PFSK-1 (cell line): ENCODE measurements at regions not wholly inside any gene's neighbourhood (a gene's known extent, or its start where the extent isn't known, plus 50 kb on each side); places are given as distances from the start of the nearest gene placed in this dataset.

Experiments used
- FOXP2 ChIP-seq: optimal IDR thresholded peaks from 2 replicates; pipeline ENCODE3; 2011; ENCODE audit warnings: borderline replicate concordance, control low read depth, inconsistent platforms; ENCODE audit not compliant: insufficient read depth; ENCODE audit errors: extremely low read length, extremely low read depth
- POLR2AphosphoS5 ChIP-seq: IDR thresholded peaks from 2 replicates; pipeline ENCODE4 v1.6.1; 2012; ENCODE audit warnings: low read depth, mild to moderate bottlenecking, control low read depth, low read length, moderate library complexity
- SIN3A ChIP-seq: IDR thresholded peaks from 2 replicates; pipeline ENCODE4 v1.6.1; 2012; ENCODE audit warnings: mild to moderate bottlenecking, low read length, moderate library complexity, borderline replicate concordance; ENCODE audit not compliant: insufficient read depth
- TAF1 ChIP-seq: IDR thresholded peaks from 2 replicates; pipeline ENCODE4 v1.6.1; 2012; ENCODE audit warnings: low read length, control low read depth, borderline replicate concordance; ENCODE audit not compliant: insufficient read depth
- TF ChIP-seq, protein P1 (sequence below), 2 experiments: IDR thresholded peaks; 2 replicates each; pipeline versions ENCODE4 v1.6.1 to v1.8.0; 2011 to 2012; ENCODE audit warnings: low read depth in 2 of 2, low read length in 2 of 2, control low read depth in 1 of 2, inconsistent platforms in 1 of 2, mild to moderate bottlenecking in 1 of 2, moderate library complexity in 1 of 2; ENCODE audit not compliant: insufficient read depth in 1 of 2

DNA sequence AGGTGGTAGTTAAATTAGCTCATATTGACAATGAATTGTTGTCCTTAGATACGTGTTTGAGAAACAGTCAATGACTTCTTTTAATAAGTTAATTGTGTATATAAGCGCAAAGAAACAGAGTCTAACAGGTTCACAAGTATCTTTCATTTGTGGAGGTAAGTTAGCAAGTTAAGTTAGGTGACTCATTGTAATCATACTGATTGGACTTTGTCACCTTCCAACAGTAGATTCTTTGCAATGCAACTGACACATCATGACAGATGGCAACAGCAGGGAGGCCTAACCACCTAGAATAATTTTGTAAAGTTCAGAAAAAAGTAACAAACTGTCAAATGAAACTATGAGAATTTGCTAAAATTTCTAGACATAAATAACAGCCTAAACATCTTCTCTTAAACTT, 207.6 kb upstream of the PITX2 start:
- TF ChIP-seq TAF1 (no peak), FOXP2 (no peak), POLR2AphosphoS5 (no peak), SIN3A (no peak)
- TF ChIP-seq, protein P1, sequence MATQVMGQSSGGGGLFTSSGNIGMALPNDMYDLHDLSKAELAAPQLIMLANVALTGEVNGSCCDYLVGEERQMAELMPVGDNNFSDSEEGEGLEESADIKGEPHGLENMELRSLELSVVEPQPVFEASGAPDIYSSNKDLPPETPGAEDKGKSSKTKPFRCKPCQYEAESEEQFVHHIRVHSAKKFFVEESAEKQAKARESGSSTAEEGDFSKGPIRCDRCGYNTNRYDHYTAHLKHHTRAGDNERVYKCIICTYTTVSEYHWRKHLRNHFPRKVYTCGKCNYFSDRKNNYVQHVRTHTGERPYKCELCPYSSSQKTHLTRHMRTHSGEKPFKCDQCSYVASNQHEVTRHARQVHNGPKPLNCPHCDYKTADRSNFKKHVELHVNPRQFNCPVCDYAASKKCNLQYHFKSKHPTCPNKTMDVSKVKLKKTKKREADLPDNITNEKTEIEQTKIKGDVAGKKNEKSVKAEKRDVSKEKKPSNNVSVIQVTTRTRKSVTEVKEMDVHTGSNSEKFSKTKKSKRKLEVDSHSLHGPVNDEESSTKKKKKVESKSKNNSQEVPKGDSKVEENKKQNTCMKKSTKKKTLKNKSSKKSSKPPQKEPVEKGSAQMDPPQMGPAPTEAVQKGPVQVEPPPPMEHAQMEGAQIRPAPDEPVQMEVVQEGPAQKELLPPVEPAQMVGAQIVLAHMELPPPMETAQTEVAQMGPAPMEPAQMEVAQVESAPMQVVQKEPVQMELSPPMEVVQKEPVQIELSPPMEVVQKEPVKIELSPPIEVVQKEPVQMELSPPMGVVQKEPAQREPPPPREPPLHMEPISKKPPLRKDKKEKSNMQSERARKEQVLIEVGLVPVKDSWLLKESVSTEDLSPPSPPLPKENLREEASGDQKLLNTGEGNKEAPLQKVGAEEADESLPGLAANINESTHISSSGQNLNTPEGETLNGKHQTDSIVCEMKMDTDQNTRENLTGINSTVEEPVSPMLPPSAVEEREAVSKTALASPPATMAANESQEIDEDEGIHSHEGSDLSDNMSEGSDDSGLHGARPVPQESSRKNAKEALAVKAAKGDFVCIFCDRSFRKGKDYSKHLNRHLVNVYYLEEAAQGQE (IDR thresholded peaks at IDR 0.05; ENCODE audit: insufficient read depth in 1 of 2, low read depth in 2 of 2, low read length in 2 of 2) = no peak

DNA sequence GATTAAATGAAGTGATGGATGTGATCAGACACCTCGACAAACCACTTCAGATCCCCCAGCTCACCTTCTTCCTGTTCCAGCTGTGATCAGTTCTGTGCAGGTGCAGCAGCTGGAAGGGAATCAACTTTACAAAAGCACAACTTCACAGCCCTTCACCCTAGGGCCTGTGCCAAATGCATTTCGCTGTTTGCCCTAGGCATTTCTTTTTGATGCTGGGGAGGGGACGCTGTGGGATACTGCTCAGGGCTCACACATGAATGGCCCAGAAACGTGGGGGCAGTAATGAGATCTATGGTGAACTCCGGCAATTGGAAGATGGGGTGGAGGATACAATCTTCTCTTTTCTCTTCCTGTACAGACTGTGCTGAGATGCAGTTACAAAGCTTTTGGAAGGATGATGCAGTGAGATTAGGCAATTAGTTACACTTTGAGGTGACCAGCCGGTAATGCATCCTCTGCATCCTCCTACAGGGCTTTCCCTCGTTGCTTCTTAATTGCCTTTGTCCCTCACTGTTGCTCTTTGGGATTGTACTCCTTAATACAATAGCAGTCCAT, 215.1 kb upstream of the PITX2 start:
- no peak for TF ChIP-seq TAF1
- no peak for TF ChIP-seq POLR2AphosphoS5
- no peak for TF ChIP-seq FOXP2
- TF ChIP-seq, protein P1 (IDR thresholded peaks at IDR 0.05; ENCODE audit: insufficient read depth in 1 of 2, low read depth in 2 of 2, low read length in 2 of 2) = no peak
- no peak for TF ChIP-seq SIN3A

GRCh38 chr4:110840221-110840654, 217.4 kb upstream of the PITX2 start:
- no peak for TF ChIP-seq POLR2AphosphoS5
- no peak for TF ChIP-seq SIN3A
- TF ChIP-seq TAF1 = no peak
- TF ChIP-seq, protein P1 (IDR thresholded peaks at IDR 0.05; ENCODE audit: insufficient read depth in 1 of 2, low read depth in 2 of 2, low read length in 2 of 2) = no peak
- TF ChIP-seq FOXP2 = no peak

DNA sequence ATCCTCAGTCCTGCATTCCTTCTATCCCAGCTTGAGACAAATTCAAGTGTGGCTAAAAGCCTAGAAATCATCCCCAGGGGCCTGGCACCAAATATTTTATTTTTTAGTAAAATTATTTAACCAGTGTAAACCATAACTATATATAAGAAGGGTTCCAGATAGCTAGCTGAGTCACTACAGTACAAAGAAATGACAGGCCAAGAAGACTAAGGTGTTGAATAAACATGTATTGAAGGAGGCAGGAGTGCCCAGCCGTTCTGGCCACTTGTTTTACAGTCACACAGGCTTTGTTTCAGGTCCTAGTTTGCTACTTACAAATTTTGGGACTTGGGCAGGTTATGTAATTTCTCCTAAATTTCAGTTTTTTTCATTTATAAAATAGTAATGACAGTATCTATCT, 225.9 kb upstream of the PITX2 start:
- TF ChIP-seq, protein P1 (IDR thresholded peaks at IDR 0.05; ENCODE audit: insufficient read depth in 1 of 2, low read depth in 2 of 2, low read length in 2 of 2) = no peak
- no peak for TF ChIP-seq SIN3A
- no peak for TF ChIP-seq POLR2AphosphoS5
- no peak for TF ChIP-seq FOXP2
- no peak for TF ChIP-seq TAF1

GRCh38 chr4:110849461-110849860, 226.6 kb upstream of the PITX2 start:
- TF ChIP-seq TAF1 = no peak
- no peak for TF ChIP-seq FOXP2
- no peak for TF ChIP-seq SIN3A
- TF ChIP-seq, protein P1 (IDR thresholded peaks at IDR 0.05; ENCODE audit: insufficient read depth in 1 of 2, low read depth in 2 of 2, low read length in 2 of 2) = no peak
- TF ChIP-seq POLR2AphosphoS5 = no peak
